Tibial artery (tissue), 4 donors: ENCODE measurements at regions not wholly inside any gene's neighbourhood (a gene's known extent, or its start where the extent isn't known, plus 50 kb on each side); places are given as distances from the start of the nearest gene placed in this dataset.

Experiments used
- DNase-seq, 2 donors: peaks; one replicate each; pipeline ENCODE4 v3.0.0-alpha.2; 2019
- H3K27ac ChIP-seq, 2 donors: fragments of 200-600 bp; sonication (generic) in 1 of 2; 1 replicate in 1 of 2; 2 replicates in 1 of 2; pipeline ENCODE4 v1.5.1; 2018 to 2019; ENCODE audit warnings: mild to moderate bottlenecking in 1 of 2
- H3K27me3 ChIP-seq, 2 donors: fragments of 200-600 bp; sonication (generic) in 1 of 2; one replicate each; pipeline versions ENCODE4 v1.5.1 to v1.6.0; 2016 to 2019
- H3K36me3 ChIP-seq, 3 donors: fragments of 200-600 bp; sonication (generic) in 2 of 3; one replicate each; pipeline ENCODE4 v1.5.1; 2016 to 2019; ENCODE audit warnings: mild to moderate bottlenecking in 2 of 3
- H3K4me1 ChIP-seq, 4 donors: fragments of 200-600 bp; sonication (generic) in 2 of 4; 1 replicate in 3 of 4; 2 replicates in 1 of 4; pipeline ENCODE4 v1.5.1; 2016 to 2019
- H3K4me3 ChIP-seq, 2 donors: fragments of 200-600 bp; sonication (generic) in 1 of 2; 1 replicate in 1 of 2; 2 replicates in 1 of 2; pipeline ENCODE4 v1.5.1; 2018 to 2019; ENCODE audit warnings: mild to moderate bottlenecking in 2 of 2
- H3K9me3 ChIP-seq, 3 donors: fragments of 200-600 bp; sonication (generic) in 1 of 3; one replicate each; pipeline ENCODE4 v1.5.1; 2016 to 2019
- CTCF ChIP-seq, 2 experiments: fragments of 200-600 bp in 1 of 2; fragments of 450-650 bp in 1 of 2; IDR thresholded peaks; one replicate each; pipeline ENCODE4 v1.5.1; 2017 to 2019; ENCODE audit warnings: antibody characterized with exemption in 2 of 2, mild to moderate bottlenecking in 1 of 2, moderate library complexity in 1 of 2
- intact Hi-C: fragments of 100-400 bp; cut with DNase I; formaldehyde crosslinking; loops from one replicate; pipeline ENCODE4 v1.15.0; 2023; ENCODE audit warnings: low total_unique reads

GRCh38 chr2:40823478-40823877, 371.6 kb upstream of the SLC8A1 start:
- intact Hi-C loops: no loop called here
- no peak for TF ChIP-seq CTCF (IDR thresholded peaks at IDR 0.05)
- Histone ChIP-seq H3K27me3 (no peaks in the 10 kb centered on the region), H3K9me3 (no peaks in the 10 kb centered on the region), H3K27ac (no peak overlapping the region), H3K4me1 (peaks cover 0 to 15% (median 2%) of the 10 kb centered on the region in 4 donors), H3K36me3 (no peaks in the 10 kb centered on the region), H3K4me3 (no peak overlapping the region)
- DNase-seq: no peak

DNA sequence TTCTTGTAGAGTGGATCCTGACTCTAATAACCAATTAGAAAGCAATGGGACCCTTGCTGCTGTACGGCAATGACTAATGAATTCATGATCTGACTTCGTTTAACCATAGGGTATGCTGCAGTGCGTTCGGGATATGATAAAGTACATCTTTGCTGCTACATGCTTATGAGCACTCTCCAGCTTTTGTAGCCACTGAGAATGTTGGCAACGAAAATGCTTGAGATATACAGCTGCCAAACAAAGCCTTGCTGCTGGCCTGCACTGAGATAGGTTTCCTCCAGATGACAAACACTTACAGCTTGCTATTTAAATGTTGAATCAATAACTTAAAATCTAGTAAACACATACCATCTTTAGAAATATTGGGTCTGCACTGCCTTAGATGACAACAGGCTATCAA, 372.4 kb upstream of the SLC8A1 start:
- no peaks in the 10 kb centered on the region for H3K36me3 ChIP-seq
- no peak for DNase-seq
- H3K9me3 ChIP-seq: no peaks in the 10 kb centered on the region
- intact Hi-C loops: no loop called here
- no peaks in the 10 kb centered on the region for H3K27me3 ChIP-seq
- H3K4me1 ChIP-seq: peaks cover 0 to 15% (median 2%) of the 10 kb centered on the region in 4 donors
- no peak overlapping the region for H3K27ac ChIP-seq
- H3K4me3 ChIP-seq: no peak overlapping the region
- no peak for TF ChIP-seq CTCF (IDR thresholded peaks at IDR 0.05)

DNA sequence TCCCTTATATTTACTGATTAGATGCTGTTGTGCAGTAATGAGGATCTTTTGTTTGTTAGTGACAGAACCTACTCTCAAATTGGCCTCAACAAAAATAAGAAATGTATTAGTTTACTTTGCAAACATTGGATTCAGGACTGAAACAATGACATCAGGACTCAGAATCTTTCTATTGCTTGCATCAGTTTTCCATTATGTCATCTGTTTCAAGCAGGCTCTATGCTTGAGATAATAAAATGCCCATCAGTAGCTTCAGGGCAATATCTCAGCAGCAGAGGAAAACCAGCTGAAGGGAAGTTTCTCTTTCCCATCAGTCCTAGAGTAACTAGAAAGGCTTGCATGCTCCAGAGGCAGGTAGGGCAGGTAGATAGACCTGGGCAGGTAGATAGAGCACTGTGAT, 375.5 kb upstream of the SLC8A1 start:
- Histone ChIP-seq H3K27me3 (no peaks in the 10 kb centered on the region), H3K27ac (no peak overlapping the region), H3K4me1 (peaks cover 0 to 11% (median 2%) of the 10 kb centered on the region in 4 donors), H3K9me3 (no peaks in the 10 kb centered on the region), H3K36me3 (no peaks in the 10 kb centered on the region), H3K4me3 (no peak overlapping the region)
- no peak for DNase-seq
- intact Hi-C loops: no loop called here
- no peak for TF ChIP-seq CTCF (IDR thresholded peaks at IDR 0.05)

DNA sequence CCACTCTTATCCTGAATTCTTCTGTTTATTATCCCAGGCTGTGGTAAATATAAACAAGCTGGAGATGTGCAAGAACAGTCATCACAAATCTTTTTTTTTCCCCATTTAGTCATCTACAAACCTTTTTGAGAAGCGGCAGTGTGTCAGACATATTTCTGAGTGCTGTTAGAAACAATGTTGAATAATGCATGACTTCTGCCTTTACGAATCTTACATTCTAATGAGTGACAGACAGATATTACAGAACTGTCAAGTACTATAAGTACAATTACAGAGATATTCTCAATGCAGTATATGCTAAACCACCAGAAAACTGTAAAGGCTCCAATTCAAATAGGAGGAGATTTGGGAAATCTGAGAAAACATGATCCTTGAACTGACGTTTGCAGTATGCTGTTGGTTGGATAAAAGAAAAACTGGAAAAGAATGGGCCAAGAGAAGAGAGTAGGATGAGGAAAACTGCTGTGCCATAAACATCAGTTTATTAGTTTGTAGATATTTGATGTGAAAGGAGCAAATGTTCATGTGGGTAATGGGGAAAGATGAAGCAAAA, 379.5 kb upstream of the SLC8A1 start:
- H3K4me1 ChIP-seq: no peaks in the 10 kb centered on the region
- no peaks in the 10 kb centered on the region for H3K36me3 ChIP-seq
- no peaks in the 10 kb centered on the region for H3K27me3 ChIP-seq
- no peaks in the 10 kb centered on the region for H3K9me3 ChIP-seq
- no peak for DNase-seq
- no peak overlapping the region for H3K27ac ChIP-seq
- TF ChIP-seq CTCF (IDR thresholded peaks at IDR 0.05): no peak
- intact Hi-C loops: no loop called here
- no peak overlapping the region for H3K4me3 ChIP-seq

GRCh38 chr2:40841856-40842255, 390.0 kb upstream of the SLC8A1 start:
- Histone ChIP-seq H3K4me3 (no peak overlapping the region), H3K36me3 (no peaks in the 10 kb centered on the region), H3K27me3 (no peaks in the 10 kb centered on the region), H3K4me1 (no peaks in the 10 kb centered on the region), H3K9me3 (no peaks in the 10 kb centered on the region), H3K27ac (no peak overlapping the region)
- DNase-seq: no peak
- intact Hi-C loops: no loop called here
- no peak for TF ChIP-seq CTCF (IDR thresholded peaks at IDR 0.05)
